ENCODE measurements at regions not wholly inside any gene's neighbourhood (a gene's known extent, or its start where the extent isn't known, plus 50 kb on each side); places are given as distances from the start of the nearest gene placed in this dataset.

DNA sequence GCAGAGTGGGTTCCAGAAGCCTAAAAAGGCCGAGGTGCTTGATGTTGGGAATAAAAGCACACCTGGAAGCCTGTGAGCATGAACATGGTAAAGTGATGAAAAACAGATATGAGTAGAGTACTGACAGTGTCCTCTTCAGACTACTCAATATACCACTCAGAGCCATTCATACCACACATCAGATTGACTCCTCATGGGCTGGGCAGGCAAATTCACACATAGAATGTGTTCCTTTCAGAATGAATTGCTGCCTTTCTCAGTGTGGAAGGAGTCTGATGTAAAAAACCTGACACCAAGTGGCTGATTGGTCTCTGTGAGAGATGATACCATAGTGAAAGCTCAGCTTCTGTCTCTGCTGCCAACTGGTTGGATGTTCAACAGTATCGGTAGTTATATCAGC, 442.7 kb downstream of the RAPGEF2 start:
- DNase-seq (ENCODE audit: low spot score, unreplicated experiment) = no peak
- H3K36me3 Mint-ChIP-seq (ENCODE audit: insufficient read depth) = no peaks in the 10 kb centered on the region
- no peaks in the 10 kb centered on the region for H3K9me3 Mint-ChIP-seq (ENCODE audit: low read depth)
- TF ChIP-seq, protein P1, sequence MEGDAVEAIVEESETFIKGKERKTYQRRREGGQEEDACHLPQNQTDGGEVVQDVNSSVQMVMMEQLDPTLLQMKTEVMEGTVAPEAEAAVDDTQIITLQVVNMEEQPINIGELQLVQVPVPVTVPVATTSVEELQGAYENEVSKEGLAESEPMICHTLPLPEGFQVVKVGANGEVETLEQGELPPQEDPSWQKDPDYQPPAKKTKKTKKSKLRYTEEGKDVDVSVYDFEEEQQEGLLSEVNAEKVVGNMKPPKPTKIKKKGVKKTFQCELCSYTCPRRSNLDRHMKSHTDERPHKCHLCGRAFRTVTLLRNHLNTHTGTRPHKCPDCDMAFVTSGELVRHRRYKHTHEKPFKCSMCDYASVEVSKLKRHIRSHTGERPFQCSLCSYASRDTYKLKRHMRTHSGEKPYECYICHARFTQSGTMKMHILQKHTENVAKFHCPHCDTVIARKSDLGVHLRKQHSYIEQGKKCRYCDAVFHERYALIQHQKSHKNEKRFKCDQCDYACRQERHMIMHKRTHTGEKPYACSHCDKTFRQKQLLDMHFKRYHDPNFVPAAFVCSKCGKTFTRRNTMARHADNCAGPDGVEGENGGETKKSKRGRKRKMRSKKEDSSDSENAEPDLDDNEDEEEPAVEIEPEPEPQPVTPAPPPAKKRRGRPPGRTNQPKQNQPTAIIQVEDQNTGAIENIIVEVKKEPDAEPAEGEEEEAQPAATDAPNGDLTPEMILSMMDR (IDR thresholded peaks at IDR 0.05; ENCODE audit: unreplicated experiment) = no peak
- H3K4me1 Mint-ChIP-seq (ENCODE audit: low read depth) = peaks cover 9% of the 10 kb centered on the region
- H3K4me3 Mint-ChIP-seq (ENCODE audit: low read depth) = no peak overlapping the region
- H3K27ac Mint-ChIP-seq = no peak overlapping the region
- no peaks in the 10 kb centered on the region for H3K27me3 Mint-ChIP-seq

DNA sequence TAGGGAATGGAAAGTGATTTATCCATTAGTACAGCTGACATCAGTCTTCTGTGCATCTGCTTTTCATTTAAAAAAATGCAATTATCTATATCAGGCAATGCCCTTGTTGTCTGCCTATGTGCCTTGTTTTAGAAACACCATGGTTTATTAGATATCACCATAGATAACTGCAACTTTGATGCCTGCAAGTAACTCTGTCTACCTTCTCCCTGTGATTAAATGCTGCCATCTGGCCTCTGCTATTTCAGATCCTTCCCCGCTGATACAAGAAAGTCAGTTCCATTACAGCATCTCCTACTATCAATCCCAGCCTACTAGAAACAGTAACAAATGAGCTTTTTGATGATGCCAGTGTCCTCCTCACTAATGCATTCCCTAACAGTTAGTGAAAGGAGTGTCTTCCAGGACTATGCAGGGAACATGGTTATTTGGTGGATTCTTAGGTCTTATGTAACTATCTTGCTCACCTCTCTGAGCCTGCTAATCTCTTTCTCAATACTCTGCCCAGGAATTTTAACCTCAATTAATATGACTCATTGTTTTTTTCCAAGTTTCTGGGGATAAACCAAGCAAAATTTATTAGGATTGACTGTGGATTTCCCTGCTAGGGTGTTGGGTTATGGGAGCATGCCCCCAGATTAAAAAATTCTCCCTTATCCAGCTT, 444.9 kb downstream of the RAPGEF2 start:
- Mint-ChIP-seq H3K4me1 (ENCODE audit: low read depth) (peaks cover 2% of the 10 kb centered on the region), H3K27me3 (no peaks in the 10 kb centered on the region), H3K4me3 (ENCODE audit: low read depth) (no peak overlapping the region), H3K36me3 (ENCODE audit: insufficient read depth) (no peaks in the 10 kb centered on the region), H3K27ac (no peak overlapping the region), H3K9me3 (ENCODE audit: low read depth) (no peaks in the 10 kb centered on the region)
- TF ChIP-seq, protein P1 (IDR thresholded peaks at IDR 0.05; ENCODE audit: unreplicated experiment) = no peak
- DNase-seq (ENCODE audit: low spot score, unreplicated experiment) = no peak

DNA sequence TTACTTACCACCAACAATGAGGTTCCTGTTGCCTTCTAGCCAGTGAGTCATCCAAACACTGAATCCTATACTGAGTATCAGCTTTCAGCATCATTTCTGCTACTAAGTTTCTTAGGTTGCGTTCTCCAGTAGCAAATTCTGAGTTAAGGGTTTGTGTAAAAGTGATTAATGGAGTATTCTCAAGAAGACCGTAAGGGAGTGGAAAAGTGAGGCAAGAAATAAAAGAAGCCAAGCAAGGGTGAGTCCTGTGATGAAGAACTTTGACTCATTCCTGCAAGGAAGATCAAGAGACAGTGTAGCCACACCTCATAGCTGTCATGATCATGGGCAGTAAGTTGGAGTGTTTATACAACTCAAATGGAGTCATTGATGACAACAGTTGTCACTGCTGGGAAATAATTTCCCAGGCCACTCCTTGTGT, 446.2 kb downstream of the RAPGEF2 start:
- DNase-seq (ENCODE audit: low spot score, unreplicated experiment) = no peak
- Mint-ChIP-seq H3K27ac (no peak overlapping the region), H3K36me3 (ENCODE audit: insufficient read depth) (no peaks in the 10 kb centered on the region), H3K4me1 (ENCODE audit: low read depth) (no peaks in the 10 kb centered on the region), H3K9me3 (ENCODE audit: low read depth) (no peaks in the 10 kb centered on the region), H3K27me3 (no peaks in the 10 kb centered on the region), H3K4me3 (ENCODE audit: low read depth) (no peak overlapping the region)
- TF ChIP-seq, protein P1 (IDR thresholded peaks at IDR 0.05; ENCODE audit: unreplicated experiment) = no peak

DNA sequence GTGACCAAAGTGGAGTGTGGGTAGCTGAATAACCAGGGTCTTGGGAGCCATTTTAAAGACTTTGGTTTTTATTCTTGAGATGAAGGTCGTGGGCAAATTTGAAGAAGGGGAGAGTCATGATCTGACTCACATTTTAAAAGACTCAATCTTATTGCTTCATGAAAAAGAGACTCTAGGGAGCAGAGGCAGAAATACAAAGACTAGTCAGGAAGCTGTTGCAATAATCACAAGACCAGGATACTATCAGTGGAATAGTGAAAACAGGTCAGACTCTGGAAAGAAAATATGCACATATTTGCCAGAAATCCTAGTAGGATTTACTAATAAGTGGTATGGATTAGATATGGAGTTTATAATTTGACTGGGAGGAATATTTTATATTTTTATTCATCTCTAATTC, 448.4 kb downstream of the RAPGEF2 start:
- Mint-ChIP-seq H3K36me3 (ENCODE audit: insufficient read depth) (no peaks in the 10 kb centered on the region), H3K4me1 (ENCODE audit: low read depth) (no peaks in the 10 kb centered on the region), H3K27me3 (no peaks in the 10 kb centered on the region), H3K9me3 (ENCODE audit: low read depth) (no peaks in the 10 kb centered on the region), H3K27ac (no peak overlapping the region), H3K4me3 (ENCODE audit: low read depth) (no peak overlapping the region)
- TF ChIP-seq, protein P1 (IDR thresholded peaks at IDR 0.05; ENCODE audit: unreplicated experiment) = no peak
- no peak for DNase-seq (ENCODE audit: low spot score, unreplicated experiment)

DNA sequence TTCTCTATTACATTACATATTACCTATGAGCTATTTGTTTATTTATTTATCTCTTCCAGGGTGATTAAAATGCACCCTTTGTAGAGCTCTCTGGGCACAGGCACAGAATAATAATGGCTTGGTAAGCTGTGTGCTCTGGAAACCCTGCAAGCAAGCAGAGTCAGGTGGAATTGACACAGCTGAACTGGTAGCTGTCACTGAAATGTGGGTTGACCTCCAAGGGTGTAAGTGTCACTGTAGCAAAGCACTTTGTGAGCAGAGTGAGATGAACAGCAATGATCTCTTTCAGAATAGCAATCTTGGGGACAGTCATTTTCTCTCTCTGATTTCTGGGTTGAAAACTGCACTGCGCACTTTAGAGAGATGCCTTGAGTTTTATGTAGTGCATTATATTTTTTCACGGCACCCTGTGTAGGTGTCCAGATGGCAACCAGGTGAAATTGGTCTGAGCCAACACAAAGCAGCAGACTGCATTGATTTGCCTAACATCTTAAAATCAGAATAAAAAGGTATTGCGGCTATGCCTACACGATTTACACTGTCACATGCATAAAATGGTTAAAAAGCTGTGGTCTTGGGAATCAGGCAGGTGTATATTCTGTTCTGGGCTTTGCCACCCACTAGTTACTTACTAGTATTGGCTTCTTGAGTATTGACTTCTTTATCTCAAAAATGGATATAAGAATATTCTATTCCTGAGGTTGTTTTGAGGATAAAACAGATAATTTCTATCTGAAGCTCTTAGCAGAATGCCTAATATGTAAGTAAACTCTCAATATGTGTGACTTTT, 450.3 kb downstream of the RAPGEF2 start:
- Mint-ChIP-seq H3K27ac (no peak overlapping the region), H3K4me3 (ENCODE audit: low read depth) (no peak overlapping the region), H3K36me3 (ENCODE audit: insufficient read depth) (no peaks in the 10 kb centered on the region), H3K9me3 (ENCODE audit: low read depth) (no peaks in the 10 kb centered on the region), H3K27me3 (no peaks in the 10 kb centered on the region), H3K4me1 (ENCODE audit: low read depth) (no peaks in the 10 kb centered on the region)
- no peak for DNase-seq (ENCODE audit: low spot score, unreplicated experiment)
- TF ChIP-seq, protein P1 (IDR thresholded peaks at IDR 0.05; ENCODE audit: unreplicated experiment) = no peak

All from progenitor cell of endocrine pancreas (in vitro differentiated cells).